HG02884 (cell line): ENCODE measurements at regions not wholly inside any gene's neighbourhood (a gene's known extent, or its start where the extent isn't known, plus 50 kb on each side); places are given as distances from the start of the nearest gene placed in this dataset.

Experiments used
- ATAC-seq: cut with Tn5 transposase; IDR thresholded peaks from one replicate; pipeline ENCODE4 v1.9.1; 2021; ENCODE audit warnings: mild to moderate bottlenecking, moderate library complexity; ENCODE audit not compliant: unreplicated experiment

DNA sequence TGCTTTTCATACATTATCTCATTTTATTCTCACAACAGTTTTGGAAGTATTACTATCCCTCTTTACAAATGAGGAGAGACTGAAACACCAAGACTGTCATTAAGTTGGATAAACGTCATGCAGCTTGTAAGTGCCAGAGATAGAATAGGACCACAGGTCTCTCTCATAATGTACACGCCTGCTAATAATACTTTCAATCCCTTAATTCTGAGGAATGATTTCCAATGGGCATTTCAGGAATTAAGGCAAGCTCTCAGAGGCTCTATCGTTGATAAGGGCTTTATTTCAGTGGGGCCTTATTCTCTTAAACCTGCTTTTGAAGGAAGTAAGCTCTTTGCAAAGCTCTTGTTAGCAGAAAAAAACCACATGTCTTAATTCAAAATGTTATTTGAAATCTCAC is 229.1 kb downstream of the NFKBIZ start:
- no peak for ATAC-seq

GRCh38 chr3:102078854-102079808 is 229.8 kb downstream of the NFKBIZ start:
- ATAC-seq = no peak

GRCh38 chr3:102079809-102080197 is 230.5 kb downstream of the NFKBIZ start:
- no peak for ATAC-seq

- no peak for ATAC-seq
These were observed 232.4 kb downstream of the NFKBIZ start for GRCh38 chr3:102081572-102082289.

DNA sequence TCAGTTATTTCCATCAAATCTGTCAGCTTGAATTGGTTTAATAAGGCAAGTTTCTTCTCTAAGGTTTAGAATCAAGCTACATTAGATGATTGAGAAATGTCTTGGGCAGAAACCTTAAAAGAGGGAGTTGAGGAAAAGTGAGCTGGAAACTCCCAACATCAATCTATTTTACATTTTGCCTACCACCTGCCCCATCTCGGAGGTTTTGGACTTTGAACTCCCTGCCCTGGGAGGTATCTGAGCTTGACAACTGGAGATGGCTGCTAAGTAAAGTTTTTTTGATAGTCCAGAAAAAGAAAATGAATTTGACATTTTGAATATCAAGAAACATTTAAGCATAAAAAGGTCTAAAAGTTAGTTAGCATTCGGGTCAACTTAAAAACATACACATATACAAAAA is 234.2 kb downstream of the NFKBIZ start:
- no peak for ATAC-seq

- no peak for ATAC-seq
These were observed 234.7 kb downstream of the NFKBIZ start for GRCh38 chr3:102084006-102084405.

- peak; percentile 48 for ATAC-seq
These were observed 235.4 kb downstream of the NFKBIZ start for GRCh38 chr3:102084704-102085103.

DNA sequence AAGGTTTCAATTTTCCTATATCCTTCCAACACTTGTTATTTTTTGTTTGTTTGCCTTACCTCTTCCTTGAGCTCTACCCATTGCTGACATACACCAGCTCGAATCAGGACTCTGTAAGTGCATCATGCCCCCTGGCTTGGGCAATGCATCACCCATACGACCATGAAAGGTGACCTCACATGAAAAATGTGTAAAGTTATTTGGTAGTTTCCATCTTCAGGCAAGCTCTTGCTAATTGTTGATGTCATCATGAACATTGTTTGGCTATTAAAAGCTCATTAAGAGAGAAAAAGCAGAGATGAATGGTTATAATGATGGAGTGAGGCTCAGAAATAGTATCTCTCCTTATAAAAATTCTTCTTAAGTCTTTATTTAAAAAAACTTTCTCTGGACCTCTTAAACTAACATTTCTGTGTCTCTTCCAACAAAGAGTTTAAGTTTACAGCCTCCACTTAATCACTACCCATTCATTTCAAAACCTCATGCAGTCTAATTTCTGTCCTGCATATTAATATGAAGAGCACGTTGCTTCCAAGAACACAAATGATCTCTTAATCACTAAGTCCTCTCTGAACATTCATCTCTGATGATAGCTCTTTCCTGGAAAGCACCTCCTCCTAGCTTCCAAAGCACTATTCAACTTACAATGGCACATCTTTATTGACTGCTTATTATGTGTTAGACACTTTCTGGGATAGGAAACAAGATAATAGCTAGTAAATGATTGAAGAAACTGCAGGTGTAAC is 236.3 kb downstream of the NFKBIZ start:
- ATAC-seq = peak; percentile 61

GRCh38 chr3:102087236-102087635 is 237.9 kb downstream of the NFKBIZ start:
- ATAC-seq = no peak

- ATAC-seq = no peak
These were observed 239.9 kb downstream of the NFKBIZ start for GRCh38 chr3:102089239-102089638.

DNA sequence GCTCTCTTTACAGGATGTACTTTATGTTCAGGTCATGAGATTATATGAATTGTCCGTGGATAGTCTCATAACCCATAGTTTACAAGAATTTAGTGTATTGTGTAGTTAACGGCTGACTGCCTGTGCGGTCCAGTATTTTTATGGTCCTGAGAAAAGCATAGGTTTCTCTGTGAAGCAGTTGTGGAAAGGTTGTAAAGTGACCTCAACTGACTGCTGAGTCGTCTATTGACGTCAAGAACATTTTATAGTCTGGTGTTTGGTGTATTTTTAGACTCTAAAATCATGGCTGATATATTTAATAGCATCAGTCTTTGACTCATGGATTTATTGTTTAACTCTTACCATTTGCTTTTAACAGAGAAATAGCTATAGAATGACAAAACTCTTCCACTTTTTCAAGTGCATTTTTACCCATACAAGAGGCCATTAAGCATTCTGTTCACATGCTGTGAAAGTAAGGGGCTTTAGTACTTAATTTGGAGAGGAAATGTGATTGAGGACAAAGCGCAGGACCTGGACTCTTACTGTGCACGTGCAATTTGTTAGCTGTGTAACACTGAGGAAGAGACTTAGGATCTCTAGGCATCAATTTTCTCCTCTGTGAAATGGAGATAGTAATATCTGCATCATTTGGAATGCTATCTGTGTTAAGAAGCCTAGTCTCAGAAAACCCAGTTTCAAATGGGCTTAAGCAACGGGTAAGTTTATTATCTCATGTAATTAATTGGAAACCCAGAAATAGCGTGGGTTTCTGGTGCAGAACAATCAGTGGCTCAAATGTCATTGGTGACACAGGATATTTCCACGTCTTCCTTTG is 240.8 kb downstream of the NFKBIZ start:
- no peak for ATAC-seq

DNA sequence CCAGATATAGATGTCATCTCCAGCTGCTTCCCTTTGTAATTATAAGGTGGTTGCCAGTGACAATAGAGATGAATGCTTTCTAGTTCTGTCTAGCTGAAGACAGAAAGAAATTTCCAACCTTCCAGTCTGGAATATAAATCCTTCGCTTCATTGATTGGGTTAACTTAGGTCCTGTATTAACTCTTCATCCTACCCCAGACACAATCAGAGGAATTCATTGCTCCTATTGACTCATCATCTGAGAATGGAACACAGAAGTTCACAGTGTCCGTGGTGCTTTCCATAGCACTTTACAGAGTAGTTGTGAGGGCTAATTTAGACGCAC is 241.4 kb downstream of the NFKBIZ start:
- no peak for ATAC-seq

- ATAC-seq = no peak
These were observed 242.0 kb downstream of the NFKBIZ start for GRCh38 chr3:102091358-102091757.

DNA sequence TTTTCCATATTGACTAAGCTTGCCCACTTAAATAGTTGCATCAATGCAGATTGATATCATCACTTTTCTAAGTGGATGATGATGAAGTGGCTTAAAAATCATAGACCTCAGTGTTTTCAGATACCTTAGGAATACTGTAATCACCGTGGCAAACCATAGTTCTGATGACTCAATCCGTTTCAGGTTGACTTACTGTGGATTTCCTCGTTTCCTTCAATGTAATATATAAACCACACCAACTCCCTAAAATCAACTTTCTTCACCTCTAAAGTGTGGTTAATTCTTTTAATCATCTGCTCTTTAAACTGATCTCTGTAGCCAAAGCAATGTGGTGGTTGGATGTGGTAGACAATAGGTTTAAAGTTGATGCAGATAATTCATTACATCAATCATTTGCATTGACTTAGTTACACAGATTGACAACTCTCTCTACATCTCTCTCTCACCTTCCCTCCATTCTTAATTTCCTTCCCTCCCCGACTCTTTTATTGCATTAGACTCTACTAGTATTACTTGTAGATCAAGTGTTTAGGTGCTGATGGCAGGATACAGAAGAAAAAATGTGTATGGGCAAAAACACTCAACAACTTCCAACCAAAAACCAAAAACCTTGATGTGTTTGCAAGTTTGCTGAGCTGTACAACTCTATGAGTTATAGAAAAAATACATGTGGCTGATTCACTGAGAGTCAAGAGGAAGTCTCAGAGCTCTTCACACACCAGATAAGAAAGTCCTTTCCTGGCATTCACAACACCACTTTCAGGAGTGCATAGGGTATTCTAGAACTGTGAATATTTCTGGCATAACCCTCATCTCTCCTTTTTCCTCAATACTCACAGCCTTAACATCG is 243.5 kb downstream of the NFKBIZ start:
- ATAC-seq = no peak

GRCh38 chr3:102094506-102094905 is 245.2 kb downstream of the NFKBIZ start:
- no peak for ATAC-seq

GRCh38 chr3:102095383-102095782 is 246.1 kb downstream of the NFKBIZ start:
- ATAC-seq = no peak

DNA sequence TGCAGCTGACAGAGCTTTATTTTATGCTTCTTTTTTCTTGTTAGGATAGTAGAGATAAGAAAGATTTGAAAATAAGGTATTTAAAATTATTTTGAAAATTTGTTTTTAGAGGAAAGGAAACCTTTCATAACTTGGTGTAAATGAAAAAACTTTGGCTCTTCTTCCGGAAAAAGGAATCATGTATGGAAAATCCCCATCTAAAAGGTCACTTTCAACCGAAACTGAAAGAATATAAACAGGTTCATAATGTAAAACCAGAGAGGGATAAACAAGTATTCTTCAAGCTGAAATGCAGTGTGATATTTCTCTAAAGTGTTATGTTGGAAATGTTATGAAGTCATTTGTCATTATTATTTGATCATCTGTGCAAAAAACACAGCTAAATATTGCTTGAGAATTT is 246.8 kb downstream of the NFKBIZ start:
- ATAC-seq = no peak

DNA sequence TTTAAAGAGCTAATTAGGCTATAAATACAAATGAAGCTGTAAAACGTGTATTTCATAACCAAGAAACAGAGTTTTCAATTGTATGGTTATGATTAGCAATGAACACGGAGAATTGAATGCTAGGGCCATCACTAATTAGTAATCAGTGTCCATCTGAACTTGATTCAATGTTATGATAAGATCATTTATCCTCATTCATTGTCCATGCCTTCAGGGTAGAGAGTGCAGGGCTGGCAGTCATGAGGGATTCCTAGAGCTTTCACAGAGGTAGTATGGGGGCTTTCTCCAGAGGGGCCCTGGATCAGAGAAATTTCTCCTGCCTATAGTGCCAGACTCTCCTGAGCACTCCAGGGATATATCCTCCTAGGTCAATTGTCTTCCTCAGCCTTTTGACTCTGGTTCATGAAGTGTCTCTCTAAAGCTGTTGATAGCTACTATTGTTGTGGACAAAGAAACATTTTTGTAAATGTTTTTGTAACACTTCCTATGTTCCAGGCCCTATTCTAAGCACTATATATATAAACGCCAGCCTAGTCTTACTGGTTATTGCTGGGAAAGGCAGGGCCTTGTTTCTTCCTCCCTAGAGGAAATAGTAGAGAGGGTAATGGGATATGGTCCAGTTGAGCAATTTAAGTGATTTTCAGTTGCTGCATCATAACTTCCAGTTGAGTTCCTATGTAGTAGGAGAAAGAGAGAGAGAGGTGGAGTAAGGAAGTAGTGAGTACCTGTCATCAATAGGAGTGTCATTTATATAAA is 249.0 kb downstream of the NFKBIZ start:
- ATAC-seq = no peak

- ATAC-seq = no peak
These were observed 250.6 kb downstream of the NFKBIZ start for GRCh38 chr3:102099913-102100312.
